ENCODE measurements at regions not wholly inside any gene's neighbourhood (a gene's known extent, or its start where the extent isn't known, plus 50 kb on each side); places are given as distances from the start of the nearest gene placed in this dataset.

- Histone ChIP-seq H3K4me1 (ENCODE audit: control insufficient read depth, low read depth, low read length) (no peaks in the 10 kb centered on the region), H3K9me3 (ENCODE audit: control insufficient read depth, low read depth, low read length) (no peaks in the 10 kb centered on the region), H3K27ac (ENCODE audit: low read length) (no peak overlapping the region), H3K27me3 (ENCODE audit: control insufficient read depth, insufficient read depth, low read length) (no peaks in the 10 kb centered on the region), H3K4me3 (ENCODE audit: low read length) (no peak overlapping the region), H3K36me3 (ENCODE audit: control insufficient read depth, low read depth, low read length) (no peaks in the 10 kb centered on the region), H3K9ac (ENCODE audit: low read length) (no peak overlapping the region)
Measured at GRCh38 chrX:40446921-40447320, 133.8 kb upstream of the ATP6AP2 start.

DNA sequence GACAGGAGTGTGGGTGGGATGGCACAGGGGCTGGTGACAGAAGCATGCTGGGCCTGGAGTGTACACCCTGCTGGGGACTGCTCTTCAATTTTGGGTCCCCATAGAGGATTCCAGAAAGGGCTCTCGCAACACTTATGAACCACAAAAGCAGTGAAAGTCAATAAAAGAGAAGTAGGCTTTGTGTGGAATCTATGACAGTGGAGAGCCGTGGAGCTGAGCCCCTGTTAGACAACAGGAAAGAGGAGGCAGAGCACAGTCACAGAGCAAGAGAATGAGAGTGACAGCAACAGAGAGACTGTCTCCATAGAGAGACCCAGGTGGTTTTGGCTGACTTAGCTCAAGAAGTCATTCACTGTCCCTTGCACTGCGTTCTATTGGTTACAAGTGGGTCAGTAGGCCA lies 135.1 kb upstream of the ATP6AP2 start:
- Histone ChIP-seq H3K9ac (ENCODE audit: low read length) (no peak overlapping the region), H3K27me3 (ENCODE audit: control insufficient read depth, insufficient read depth, low read length) (no peaks in the 10 kb centered on the region), H3K36me3 (ENCODE audit: control insufficient read depth, low read depth, low read length) (no peaks in the 10 kb centered on the region), H3K4me1 (ENCODE audit: control insufficient read depth, low read depth, low read length) (peaks cover 1% of the 10 kb centered on the region), H3K27ac (ENCODE audit: low read length) (no peak overlapping the region), H3K9me3 (ENCODE audit: control insufficient read depth, low read depth, low read length) (no peaks in the 10 kb centered on the region), H3K4me3 (ENCODE audit: low read length) (no peak overlapping the region)

DNA sequence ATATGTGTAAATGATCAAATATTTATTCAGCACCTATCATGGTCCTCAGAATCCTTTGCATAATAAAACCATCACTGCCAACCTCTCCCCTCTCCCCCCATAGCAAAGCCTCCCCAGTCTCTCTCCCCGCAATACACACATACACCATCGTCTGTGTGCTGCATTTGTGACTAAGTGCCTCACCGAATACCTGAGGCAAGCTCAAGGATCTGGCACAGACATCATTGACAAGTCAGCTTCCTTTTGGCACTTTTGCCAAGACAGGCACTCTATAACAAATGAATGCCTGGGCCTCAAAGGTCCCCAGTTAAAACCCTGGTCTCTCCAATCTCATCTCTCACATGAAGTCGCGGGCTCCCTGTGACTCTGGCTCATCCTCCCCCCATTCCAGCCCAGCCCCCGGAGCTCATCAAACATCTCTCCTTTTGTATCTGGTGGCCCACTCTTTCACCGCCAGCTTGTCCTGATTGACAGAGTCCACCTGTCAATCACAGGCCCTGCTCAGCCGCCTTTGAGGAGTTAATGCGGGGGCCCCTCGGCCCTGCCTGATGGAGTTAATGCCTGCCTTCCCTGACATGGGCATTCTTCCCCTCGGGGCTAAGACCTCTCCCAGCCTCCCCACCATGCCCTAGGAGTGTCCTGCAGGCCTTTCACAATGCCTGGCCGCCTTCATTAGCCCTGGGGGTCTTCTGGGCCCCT lies 135.8 kb upstream of the ATP6AP2 start:
- H3K9me3 ChIP-seq (ENCODE audit: control insufficient read depth, low read depth, low read length) = no peaks in the 10 kb centered on the region
- H3K27me3 ChIP-seq (ENCODE audit: control insufficient read depth, insufficient read depth, low read length) = no peaks in the 10 kb centered on the region
- H3K36me3 ChIP-seq (ENCODE audit: control insufficient read depth, low read depth, low read length) = no peaks in the 10 kb centered on the region
- no peak overlapping the region for H3K4me3 ChIP-seq (ENCODE audit: low read length)
- no peak overlapping the region for H3K9ac ChIP-seq (ENCODE audit: low read length)
- no peak overlapping the region for H3K27ac ChIP-seq (ENCODE audit: low read length)
- H3K4me1 ChIP-seq (ENCODE audit: control insufficient read depth, low read depth, low read length) = peaks cover 3% of the 10 kb centered on the region

DNA sequence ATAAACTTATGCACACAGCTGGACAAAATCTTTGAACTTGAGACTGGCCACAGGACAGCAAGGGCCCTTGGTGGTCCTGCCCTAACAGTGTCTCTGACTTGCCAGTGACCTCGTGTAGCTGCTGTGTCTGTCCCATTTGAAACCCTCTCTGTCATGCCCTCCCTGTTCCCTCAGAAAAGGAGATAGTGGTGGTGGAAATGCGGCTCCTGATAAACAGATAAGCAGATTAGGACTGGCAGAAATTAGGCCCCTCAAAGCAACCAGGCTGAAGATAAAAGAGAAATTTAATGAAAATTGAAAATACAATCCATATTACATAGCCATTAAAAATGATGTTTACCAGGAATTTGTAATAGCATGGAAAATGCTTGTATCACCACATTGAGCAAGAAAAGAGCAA lies 136.6 kb upstream of the ATP6AP2 start:
- Histone ChIP-seq H3K36me3 (ENCODE audit: control insufficient read depth, low read depth, low read length) (no peaks in the 10 kb centered on the region), H3K9me3 (ENCODE audit: control insufficient read depth, low read depth, low read length) (no peaks in the 10 kb centered on the region), H3K4me1 (ENCODE audit: control insufficient read depth, low read depth, low read length) (peaks cover 3% of the 10 kb centered on the region), H3K4me3 (ENCODE audit: low read length) (no peak overlapping the region), H3K27ac (ENCODE audit: low read length) (no peak overlapping the region), H3K9ac (ENCODE audit: low read length) (no peak overlapping the region), H3K27me3 (ENCODE audit: control insufficient read depth, insufficient read depth, low read length) (no peaks in the 10 kb centered on the region)

DNA sequence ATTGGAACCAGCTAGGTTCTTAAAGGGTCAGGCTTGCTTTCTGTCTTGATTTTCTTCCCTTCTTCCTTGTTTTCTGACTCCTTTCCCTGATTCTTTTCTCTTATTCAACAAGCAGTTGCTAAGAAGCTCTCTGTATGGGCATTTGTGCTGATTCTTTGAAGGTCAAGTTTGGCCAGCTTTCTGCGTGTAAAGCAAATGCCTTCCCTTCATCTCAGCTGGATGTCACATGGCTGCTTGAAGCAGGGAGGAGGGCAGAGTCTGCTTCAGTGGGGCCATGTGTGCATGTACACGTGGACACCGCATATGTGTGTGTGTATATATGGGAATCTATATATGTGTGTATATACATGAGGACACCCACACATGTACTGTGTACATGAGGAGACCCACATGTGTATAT lies 139.9 kb upstream of the ATP6AP2 start:
- H3K36me3 ChIP-seq (ENCODE audit: control insufficient read depth, low read depth, low read length) = no peaks in the 10 kb centered on the region
- H3K4me1 ChIP-seq (ENCODE audit: control insufficient read depth, low read depth, low read length) = peaks cover 3% of the 10 kb centered on the region
- no peaks in the 10 kb centered on the region for H3K9me3 ChIP-seq (ENCODE audit: control insufficient read depth, low read depth, low read length)
- H3K27me3 ChIP-seq (ENCODE audit: control insufficient read depth, insufficient read depth, low read length) = no peaks in the 10 kb centered on the region
- no peak overlapping the region for H3K4me3 ChIP-seq (ENCODE audit: low read length)
- H3K9ac ChIP-seq (ENCODE audit: low read length) = no peak overlapping the region
- H3K27ac ChIP-seq (ENCODE audit: low read length) = no peak overlapping the region

- no peak overlapping the region for H3K9ac ChIP-seq (ENCODE audit: low read length)
- no peaks in the 10 kb centered on the region for H3K36me3 ChIP-seq (ENCODE audit: control insufficient read depth, low read depth, low read length)
- no peaks in the 10 kb centered on the region for H3K9me3 ChIP-seq (ENCODE audit: control insufficient read depth, low read depth, low read length)
- H3K4me1 ChIP-seq (ENCODE audit: control insufficient read depth, low read depth, low read length) = peaks cover 12% of the 10 kb centered on the region
- no peak overlapping the region for H3K4me3 ChIP-seq (ENCODE audit: low read length)
- no peak overlapping the region for H3K27ac ChIP-seq (ENCODE audit: low read length)
- no peaks in the 10 kb centered on the region for H3K27me3 ChIP-seq (ENCODE audit: control insufficient read depth, insufficient read depth, low read length)
Measured at GRCh38 chrX:40439625-40440532, 140.9 kb upstream of the ATP6AP2 start.

DNA sequence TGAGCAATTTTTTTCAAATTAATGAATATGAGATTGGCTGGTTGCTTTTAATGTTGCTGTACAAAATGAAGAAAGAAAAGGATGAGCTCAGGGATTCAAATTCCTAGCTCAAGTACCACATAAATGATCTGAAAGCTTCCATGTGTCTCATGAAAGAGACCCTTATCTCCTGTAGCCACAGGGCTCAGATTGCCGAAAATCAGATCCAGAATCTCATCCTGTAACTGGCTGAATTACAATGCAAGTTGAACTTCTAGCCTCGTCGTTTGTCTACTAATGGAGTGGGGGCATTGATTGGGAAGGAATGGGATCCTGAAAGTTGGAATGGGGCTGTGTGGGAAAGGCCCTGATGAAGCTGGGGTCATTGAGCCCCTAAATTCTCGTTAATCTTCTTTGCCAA lies 143.4 kb upstream of the ATP6AP2 start:
- H3K27me3 ChIP-seq (ENCODE audit: control insufficient read depth, insufficient read depth, low read length) = no peaks in the 10 kb centered on the region
- no peak overlapping the region for H3K9ac ChIP-seq (ENCODE audit: low read length)
- H3K9me3 ChIP-seq (ENCODE audit: control insufficient read depth, low read depth, low read length) = no peaks in the 10 kb centered on the region
- peaks cover 17% of the 10 kb centered on the region for H3K4me1 ChIP-seq (ENCODE audit: control insufficient read depth, low read depth, low read length)
- no peak overlapping the region for H3K27ac ChIP-seq (ENCODE audit: low read length)
- no peak overlapping the region for H3K4me3 ChIP-seq (ENCODE audit: low read length)
- no peaks in the 10 kb centered on the region for H3K36me3 ChIP-seq (ENCODE audit: control insufficient read depth, low read depth, low read length)

DNA sequence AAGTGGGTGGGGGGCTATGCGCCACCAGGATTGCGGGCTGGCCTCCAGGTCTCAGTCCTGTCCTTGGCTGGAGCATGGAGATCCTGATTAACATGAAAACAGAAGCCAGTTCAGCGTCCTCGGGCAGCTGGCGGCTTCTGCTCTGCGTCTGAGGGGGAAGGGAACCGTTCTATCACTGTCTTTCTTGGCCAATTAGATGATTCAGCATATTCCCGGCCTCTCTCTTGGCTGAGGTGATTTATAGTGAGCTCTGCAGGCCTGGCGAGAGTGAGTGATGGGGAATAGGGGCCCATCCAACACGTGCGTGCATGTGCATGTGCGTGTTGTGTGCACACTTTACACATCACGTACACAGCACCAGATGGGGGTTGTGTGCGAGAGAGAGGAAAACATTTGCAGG lies 145.8 kb upstream of the ATP6AP2 start:
- Histone ChIP-seq H3K27ac (ENCODE audit: low read length) (no peak overlapping the region), H3K9ac (ENCODE audit: low read length) (no peak overlapping the region), H3K27me3 (ENCODE audit: control insufficient read depth, insufficient read depth, low read length) (no peaks in the 10 kb centered on the region), H3K4me1 (ENCODE audit: control insufficient read depth, low read depth, low read length) (peaks cover 14% of the 10 kb centered on the region), H3K9me3 (ENCODE audit: control insufficient read depth, low read depth, low read length) (no peaks in the 10 kb centered on the region), H3K36me3 (ENCODE audit: control insufficient read depth, low read depth, low read length) (no peaks in the 10 kb centered on the region), H3K4me3 (ENCODE audit: low read length) (peak overlapping the region; percentile 4)

- Histone ChIP-seq H3K4me1 (ENCODE audit: control insufficient read depth, low read depth, low read length) (peaks cover 14% of the 10 kb centered on the region), H3K27ac (ENCODE audit: low read length) (no peak overlapping the region), H3K9ac (ENCODE audit: low read length) (no peak overlapping the region), H3K36me3 (ENCODE audit: control insufficient read depth, low read depth, low read length) (no peaks in the 10 kb centered on the region), H3K27me3 (ENCODE audit: control insufficient read depth, insufficient read depth, low read length) (no peaks in the 10 kb centered on the region), H3K4me3 (ENCODE audit: low read length) (peak overlapping the region; percentile 4), H3K9me3 (ENCODE audit: control insufficient read depth, low read depth, low read length) (no peaks in the 10 kb centered on the region)
Measured at GRCh38 chrX:40434443-40434842, 146.3 kb upstream of the ATP6AP2 start.

DNA sequence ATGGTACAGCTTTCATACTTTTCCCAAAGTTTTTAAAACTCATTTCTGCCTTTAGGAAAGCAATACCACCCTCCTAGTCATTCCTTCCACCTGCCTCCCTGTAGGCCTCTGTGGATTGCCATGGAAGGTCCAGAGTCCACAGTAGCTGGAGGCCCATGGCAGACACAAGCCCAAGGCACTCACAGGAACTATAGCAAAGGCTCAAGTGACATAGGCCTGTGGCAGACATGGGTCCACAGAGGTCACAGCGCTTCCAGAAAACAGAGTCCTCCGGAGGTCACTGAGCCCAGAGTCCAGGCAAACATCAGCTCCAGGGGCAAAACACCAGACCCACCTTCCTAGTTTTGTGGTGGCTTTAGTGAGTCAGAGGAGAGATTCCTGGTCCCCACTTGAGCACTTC lies 147.6 kb upstream of the ATP6AP2 start:
- Histone ChIP-seq H3K4me1 (ENCODE audit: control insufficient read depth, low read depth, low read length) (peaks cover 14% of the 10 kb centered on the region), H3K27ac (ENCODE audit: low read length) (no peak overlapping the region), H3K9ac (ENCODE audit: low read length) (no peak overlapping the region), H3K4me3 (ENCODE audit: low read length) (no peak overlapping the region), H3K9me3 (ENCODE audit: control insufficient read depth, low read depth, low read length) (no peaks in the 10 kb centered on the region), H3K36me3 (ENCODE audit: control insufficient read depth, low read depth, low read length) (no peaks in the 10 kb centered on the region), H3K27me3 (ENCODE audit: control insufficient read depth, insufficient read depth, low read length) (no peaks in the 10 kb centered on the region)

GRCh38 chrX:40424259-40424658 lies 156.5 kb upstream of the ATP6AP2 start:
- Histone ChIP-seq H3K9me3 (ENCODE audit: control insufficient read depth, low read depth, low read length) (peaks cover 5% of the 10 kb centered on the region), H3K36me3 (ENCODE audit: control insufficient read depth, low read depth, low read length) (no peaks in the 10 kb centered on the region), H3K4me1 (ENCODE audit: control insufficient read depth, low read depth, low read length) (no peaks in the 10 kb centered on the region), H3K27me3 (ENCODE audit: control insufficient read depth, insufficient read depth, low read length) (no peaks in the 10 kb centered on the region), H3K4me3 (ENCODE audit: low read length) (no peak overlapping the region), H3K9ac (ENCODE audit: low read length) (no peak overlapping the region), H3K27ac (ENCODE audit: low read length) (no peak overlapping the region)

GRCh38 chrX:40423299-40423698 lies 157.5 kb upstream of the ATP6AP2 start:
- H3K9ac ChIP-seq (ENCODE audit: low read length) = no peak overlapping the region
- no peak overlapping the region for H3K4me3 ChIP-seq (ENCODE audit: low read length)
- no peaks in the 10 kb centered on the region for H3K27me3 ChIP-seq (ENCODE audit: control insufficient read depth, insufficient read depth, low read length)
- H3K27ac ChIP-seq (ENCODE audit: low read length) = no peak overlapping the region
- H3K4me1 ChIP-seq (ENCODE audit: control insufficient read depth, low read depth, low read length) = no peaks in the 10 kb centered on the region
- peaks cover 5% of the 10 kb centered on the region for H3K9me3 ChIP-seq (ENCODE audit: control insufficient read depth, low read depth, low read length)
- H3K36me3 ChIP-seq (ENCODE audit: control insufficient read depth, low read depth, low read length) = no peaks in the 10 kb centered on the region
